Adipose tissue (tissue), 3 donors: ENCODE measurements at regions not wholly inside any gene's neighbourhood (a gene's known extent, or its start where the extent isn't known, plus 50 kb on each side); places are given as distances from the start of the nearest gene placed in this dataset.

Experiments
- H3K27ac ChIP-seq: one replicate; pipeline ENCODE4 v1.5.1; 2013; ENCODE audit warnings: low read depth, low read length
- WGBS, 3 donors: extraction: QIAGEN DNeasy Blood & Tissue Kit; methylation state at CpG; one replicate each; pipeline ENCODE4 v1.1.7; 2013; 5-methylcytosine and 5-hydroxymethylcytosine counted together
- donor health status: healthy with polysubstance abuse.
- donor health status: Bipolar disorder and iron deficiency.
- donor health status: healthy.

- WGBS, 3 donors: 62 to 81% (median 78%) methylated on average over 5 of the region's 5 CpGs
Observed at GRCh38 chr10:4004144-4004543, 219.1 kb upstream of the KLF6 start.

GRCh38 chr10:4003348-4003973 lies 218.5 kb upstream of the KLF6 start:
- WGBS, 3 donors: 80 to 91% (median 90%) methylated on average over 7 of the region's 7 CpGs
- H3K27ac ChIP-seq: no peak overlapping the region

More at GRCh38 chr10:4004144-4004543, 219.1 kb upstream of the KLF6 start:
- H3K27ac ChIP-seq: no peak overlapping the region

GRCh38 chr10:4001811-4002210 lies 216.8 kb upstream of the KLF6 start:
- 58 to 89% (median 74%) methylated on average over 2 of the region's 2 CpGs for WGBS, 3 donors

GRCh38 chr10:3999642-4000041 lies 214.6 kb upstream of the KLF6 start:
- no peak overlapping the region for H3K27ac ChIP-seq
- 46 to 91% (median 90%) methylated on average over 2 of the region's 2 CpGs for WGBS, 3 donors

More at GRCh38 chr10:4001811-4002210, 216.8 kb upstream of the KLF6 start:
- H3K27ac ChIP-seq: no peak overlapping the region

GRCh38 chr10:3996697-3997096 lies 211.7 kb upstream of the KLF6 start:
- WGBS, 3 donors: 71 to 85% (median 78%) methylated on average over 4 of the region's 4 CpGs
- no peak overlapping the region for H3K27ac ChIP-seq

- no peak overlapping the region for H3K27ac ChIP-seq
- 58 to 62% (median 61%) methylated on average over 8 of the region's 8 CpGs for WGBS, 3 donors
Observed at GRCh38 chr10:3995302-3996210, 210.5 kb upstream of the KLF6 start.

- 55 to 84% (median 73%) methylated on average over 16 of the region's 16 CpGs for WGBS, 3 donors
Observed at GRCh38 chr10:3992382-3993178, 207.6 kb upstream of the KLF6 start.

GRCh38 chr10:3990307-3990706 lies 205.3 kb upstream of the KLF6 start:
- 83 to 98% (median 97%) methylated on average over 5 of the region's 5 CpGs for WGBS, 3 donors
- H3K27ac ChIP-seq: no peak overlapping the region

More at GRCh38 chr10:3992382-3993178, 207.6 kb upstream of the KLF6 start:
- H3K27ac ChIP-seq: no peak overlapping the region

GRCh38 chr10:3987143-3987974 lies 202.3 kb upstream of the KLF6 start:
- no peak overlapping the region for H3K27ac ChIP-seq
- 63 to 74% (median 72%) methylated on average over 9 of the region's 9 CpGs for WGBS, 3 donors

- 79 to 86% (median 84%) methylated on average over 10 of the region's 10 CpGs for WGBS, 3 donors
- no peak overlapping the region for H3K27ac ChIP-seq
Observed at GRCh38 chr10:3986493-3987142, 201.6 kb upstream of the KLF6 start.

GRCh38 chr10:3982746-3983442 lies 197.9 kb upstream of the KLF6 start:
- H3K27ac ChIP-seq: no peak overlapping the region

- WGBS, 3 donors: 68 to 89% (median 89%) methylated on average over 10 of the region's 10 CpGs
- H3K27ac ChIP-seq: no peak overlapping the region
Observed at GRCh38 chr10:3981300-3981699, 196.3 kb upstream of the KLF6 start.

GRCh38 chr10:3980660-3981059 lies 195.7 kb upstream of the KLF6 start:
- WGBS, 3 donors: 51 to 63% (median 55%) methylated on average over 1 of the region's 1 CpG
- no peak overlapping the region for H3K27ac ChIP-seq

GRCh38 chr10:3980144-3980543 lies 195.1 kb upstream of the KLF6 start:
- WGBS, 3 donors: 58 to 65% (median 64%) methylated on average over 4 of the region's 4 CpGs
- H3K27ac ChIP-seq: no peak overlapping the region

- WGBS, 3 donors: 77 to 80% (median 79%) methylated on average over 4 of the region's 4 CpGs
- H3K27ac ChIP-seq: no peak overlapping the region
Observed at GRCh38 chr10:3978761-3979160, 193.8 kb upstream of the KLF6 start.

GRCh38 chr10:3978174-3978573 lies 193.2 kb upstream of the KLF6 start:
- H3K27ac ChIP-seq: no peak overlapping the region
- 85 to 97% (median 94%) methylated on average over 1 of the region's 1 CpG for WGBS, 3 donors

- H3K27ac ChIP-seq: no peak overlapping the region
- 76 to 90% (median 90%) methylated on average over 6 of the region's 6 CpGs for WGBS, 3 donors
Observed at GRCh38 chr10:3977761-3978160, 192.8 kb upstream of the KLF6 start.
